KMS-11 (cell line): ENCODE measurements at regions not wholly inside any gene's neighbourhood (a gene's known extent, or its start where the extent isn't known, plus 50 kb on each side); places are given as distances from the start of the nearest gene placed in this dataset.

Experiments
- H2AFZ ChIP-seq: fragments of 200-600 bp; sonication (generic); 2 replicates; pipeline ENCODE4 v1.6.1; 2016; ENCODE audit warnings: antibody characterized with exemption, mixed run types, low read depth
- H3K27ac ChIP-seq: fragments of 200-600 bp; sonication (generic); 2 replicates; pipeline ENCODE4 v1.6.1; 2016; ENCODE audit warnings: mild to moderate bottlenecking, mixed run types
- H3K27me3 ChIP-seq: fragments of 200-600 bp; sonication (generic); 2 replicates; pipeline ENCODE4 v1.6.1; 2017; ENCODE audit warnings: mild to moderate bottlenecking, low read depth, mixed run types, moderate library complexity; ENCODE audit not compliant: insufficient read depth
- H3K36me3 ChIP-seq: fragments of 200-600 bp; sonication (generic); 2 replicates; pipeline ENCODE4 v1.6.1; 2017; ENCODE audit warnings: mild to moderate bottlenecking, mixed run types; ENCODE audit not compliant: insufficient read depth
- H3K4me1 ChIP-seq: fragments of 200-600 bp; sonication (generic); 2 replicates; pipeline ENCODE4 v1.6.1; 2016; ENCODE audit warnings: mild to moderate bottlenecking, low read depth, mixed run types; ENCODE audit not compliant: poor library complexity, severe bottlenecking
- H3K4me2 ChIP-seq: fragments of 200-600 bp; sonication (generic); 2 replicates; pipeline ENCODE4 v1.7.0; 2016; ENCODE audit warnings: mild to moderate bottlenecking, mixed run types
- H3K4me3 ChIP-seq: fragments of 200-600 bp; sonication (generic); IDR thresholded peaks from 2 replicates; pipeline ENCODE4 v1.6.1; 2017; ENCODE audit warnings: low read depth, low read length, mixed read lengths; ENCODE audit not compliant: insufficient read depth
- H3K79me2 ChIP-seq: fragments of 200-600 bp; sonication (generic); 2 replicates; pipeline ENCODE4 v1.6.1; 2016; ENCODE audit warnings: low read depth, mixed run types; ENCODE audit not compliant: insufficient read depth
- H3K9ac ChIP-seq: fragments of 200-600 bp; sonication (generic); 2 replicates; pipeline ENCODE4 v1.6.1; 2016; ENCODE audit warnings: mild to moderate bottlenecking, mixed run types
- H4K20me1 ChIP-seq: fragments of 200-600 bp; sonication (generic); 2 replicates; pipeline ENCODE4 v1.6.1; 2016; ENCODE audit warnings: mild to moderate bottlenecking, mixed run types; ENCODE audit not compliant: insufficient read depth
- TF ChIP-seq, protein P1 (sequence below): fragments of 200-600 bp; sonication (generic); conservative IDR thresholded peaks from 2 replicates; pipeline ENCODE4 v1.6.1; 2017; ENCODE audit warnings: low read depth, mild to moderate bottlenecking, antibody characterized with exemption, low read length, moderate library complexity, mixed read lengths

DNA sequence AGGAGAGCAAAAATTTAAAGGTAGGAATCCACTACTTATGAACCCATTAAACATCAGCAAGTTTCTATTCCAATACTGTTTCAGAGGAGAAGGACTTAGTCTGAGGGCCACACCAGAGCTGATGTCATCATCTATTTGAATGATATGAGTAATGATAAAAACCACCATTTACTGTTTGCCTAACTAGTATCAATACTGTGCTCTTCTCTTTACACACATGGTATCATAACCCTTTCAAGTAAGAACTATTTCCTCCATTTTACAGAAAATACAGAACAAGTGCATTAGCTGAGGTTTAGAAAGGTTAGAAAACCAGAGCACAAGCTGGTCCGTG lies 651.3 kb upstream of the KIRREL3 start:
- Histone ChIP-seq H3K4me2 (no peak overlapping the region), H3K9ac (no peak overlapping the region), H3K4me1 (peaks cover 20% of the 10 kb centered on the region), H4K20me1 (no peaks in the 10 kb centered on the region), H3K4me3 (no peak overlapping the region), H3K79me2 (no peaks in the 10 kb centered on the region), H3K36me3 (no peaks in the 10 kb centered on the region), H3K27me3 (no peaks in the 10 kb centered on the region), H2AFZ (no peak overlapping the region), H3K27ac (no peak overlapping the region)
- TF ChIP-seq, protein P1, sequence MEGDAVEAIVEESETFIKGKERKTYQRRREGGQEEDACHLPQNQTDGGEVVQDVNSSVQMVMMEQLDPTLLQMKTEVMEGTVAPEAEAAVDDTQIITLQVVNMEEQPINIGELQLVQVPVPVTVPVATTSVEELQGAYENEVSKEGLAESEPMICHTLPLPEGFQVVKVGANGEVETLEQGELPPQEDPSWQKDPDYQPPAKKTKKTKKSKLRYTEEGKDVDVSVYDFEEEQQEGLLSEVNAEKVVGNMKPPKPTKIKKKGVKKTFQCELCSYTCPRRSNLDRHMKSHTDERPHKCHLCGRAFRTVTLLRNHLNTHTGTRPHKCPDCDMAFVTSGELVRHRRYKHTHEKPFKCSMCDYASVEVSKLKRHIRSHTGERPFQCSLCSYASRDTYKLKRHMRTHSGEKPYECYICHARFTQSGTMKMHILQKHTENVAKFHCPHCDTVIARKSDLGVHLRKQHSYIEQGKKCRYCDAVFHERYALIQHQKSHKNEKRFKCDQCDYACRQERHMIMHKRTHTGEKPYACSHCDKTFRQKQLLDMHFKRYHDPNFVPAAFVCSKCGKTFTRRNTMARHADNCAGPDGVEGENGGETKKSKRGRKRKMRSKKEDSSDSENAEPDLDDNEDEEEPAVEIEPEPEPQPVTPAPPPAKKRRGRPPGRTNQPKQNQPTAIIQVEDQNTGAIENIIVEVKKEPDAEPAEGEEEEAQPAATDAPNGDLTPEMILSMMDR, result no peak

DNA sequence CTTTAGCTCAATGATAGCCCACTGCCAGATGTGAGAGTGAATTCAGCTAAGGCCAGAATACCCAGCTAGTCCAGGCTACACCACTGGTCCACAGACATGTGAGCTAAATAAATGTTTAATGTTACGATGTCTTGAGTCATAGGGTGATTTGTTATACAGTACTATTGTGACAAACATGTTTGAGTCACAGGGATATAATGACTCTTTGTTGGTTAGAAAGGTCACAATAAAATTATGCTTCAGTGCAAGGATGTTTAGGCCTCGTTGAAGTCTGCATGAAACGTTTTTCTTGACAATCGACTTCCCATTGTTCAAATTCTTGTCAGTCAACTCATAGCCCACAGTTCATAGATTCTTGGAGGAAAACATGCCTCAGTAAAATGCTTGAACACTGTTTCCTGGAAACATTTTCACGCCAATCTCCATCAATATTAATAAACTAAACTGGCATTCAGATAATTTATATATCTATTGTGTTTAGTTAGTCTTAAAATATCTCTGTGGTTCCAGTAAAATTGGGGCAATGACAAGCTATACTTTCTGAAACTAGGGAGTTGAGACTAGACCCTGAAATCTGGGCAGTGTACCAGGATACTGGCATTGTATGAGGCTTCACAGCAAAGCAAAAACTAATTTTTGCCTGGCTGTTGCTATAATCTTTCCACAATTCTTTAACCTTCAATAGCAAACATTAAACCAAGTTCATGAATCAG lies 650.8 kb upstream of the KIRREL3 start:
- H2AFZ ChIP-seq, result no peak overlapping the region
- H3K4me1 ChIP-seq, result peaks cover 20% of the 10 kb centered on the region
- no peak overlapping the region for H3K9ac ChIP-seq
- H3K4me2 ChIP-seq, result no peak overlapping the region
- no peak overlapping the region for H3K4me3 ChIP-seq
- H3K27me3 ChIP-seq, result no peaks in the 10 kb centered on the region
- no peaks in the 10 kb centered on the region for H3K79me2 ChIP-seq
- TF ChIP-seq, protein P1, result no peak
- H3K36me3 ChIP-seq, result no peaks in the 10 kb centered on the region
- no peak overlapping the region for H3K27ac ChIP-seq
- H4K20me1 ChIP-seq, result no peaks in the 10 kb centered on the region

DNA sequence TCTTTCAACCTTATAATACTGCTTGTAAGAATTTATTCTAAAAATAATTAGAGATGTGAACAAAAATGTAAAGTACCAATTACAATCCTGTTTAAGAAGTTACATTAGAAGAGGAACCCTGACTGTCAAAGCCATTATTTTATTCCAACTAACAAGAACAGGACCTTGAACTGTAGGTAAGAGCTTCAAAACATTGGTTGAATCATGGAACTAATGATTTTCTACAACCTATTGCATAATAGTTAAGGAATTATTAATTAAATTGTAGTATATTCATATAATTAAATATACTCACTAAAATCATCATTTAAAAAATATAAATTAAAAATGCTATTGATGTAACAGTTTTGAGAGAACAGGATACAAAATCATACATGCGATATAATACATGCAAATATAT lies 649.4 kb upstream of the KIRREL3 start:
- Histone ChIP-seq H4K20me1 (no peaks in the 10 kb centered on the region), H3K27me3 (no peaks in the 10 kb centered on the region)

DNA sequence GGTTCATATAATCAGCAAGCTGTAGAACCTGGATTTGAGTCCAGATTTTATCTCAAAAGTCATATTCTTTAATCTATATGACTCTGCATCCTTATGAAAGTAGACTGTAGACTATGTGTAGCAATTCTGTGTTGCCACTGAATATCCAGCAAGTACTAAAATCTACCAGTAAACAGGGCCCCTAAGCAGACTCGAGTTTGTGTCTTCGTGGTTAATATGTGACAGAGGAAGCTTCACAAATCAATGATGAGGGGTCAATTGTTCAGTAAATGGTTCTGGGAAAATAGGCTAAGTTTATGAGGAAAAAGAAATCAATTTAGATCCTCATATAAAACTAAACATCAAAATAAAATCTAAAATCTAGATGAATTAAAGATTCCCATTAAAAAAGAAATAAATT lies 648.5 kb upstream of the KIRREL3 start:
- Histone ChIP-seq H3K27ac (no peak overlapping the region), H3K4me3 (no peak overlapping the region), H3K27me3 (no peaks in the 10 kb centered on the region), H4K20me1 (no peaks in the 10 kb centered on the region), H3K4me1 (peaks cover 20% of the 10 kb centered on the region), H3K36me3 (no peaks in the 10 kb centered on the region), H2AFZ (0 out of 2 replicates have a peak overlapping the region, but pooled peaks have one; percentile 3), H3K9ac (no peak overlapping the region), H3K4me2 (no peak overlapping the region), H3K79me2 (no peaks in the 10 kb centered on the region)
- TF ChIP-seq, protein P1, result no peak

More for the DNA sequence above, 649.4 kb upstream of the KIRREL3 start:
- no peak overlapping the region for H3K4me3 ChIP-seq
- H3K9ac ChIP-seq, result no peak overlapping the region
- TF ChIP-seq, protein P1, result no peak
- peaks cover 20% of the 10 kb centered on the region for H3K4me1 ChIP-seq
- H3K27ac ChIP-seq, result no peak overlapping the region
- H2AFZ ChIP-seq, result no peak overlapping the region
- H3K4me2 ChIP-seq, result no peak overlapping the region
- no peaks in the 10 kb centered on the region for H3K79me2 ChIP-seq
- no peaks in the 10 kb centered on the region for H3K36me3 ChIP-seq
